GM18499 (cell line): ENCODE measurements at regions not wholly inside any gene's neighbourhood (a gene's known extent, or its start where the extent isn't known, plus 50 kb on each side); places are given as distances from the start of the nearest gene placed in this dataset.

ENCODE experiments used
- ATAC-seq: cut with Tn5 transposase; IDR thresholded peaks from one replicate; pipeline ENCODE4 v1.9.1; 2021; ENCODE audit warnings: moderate number of reproducible peaks; ENCODE audit not compliant: insufficient read depth, unreplicated experiment

- no peak for ATAC-seq
These were observed 88.4 kb upstream of the RSPO3 start for GRCh38 chr6:127030111-127030510.

DNA sequence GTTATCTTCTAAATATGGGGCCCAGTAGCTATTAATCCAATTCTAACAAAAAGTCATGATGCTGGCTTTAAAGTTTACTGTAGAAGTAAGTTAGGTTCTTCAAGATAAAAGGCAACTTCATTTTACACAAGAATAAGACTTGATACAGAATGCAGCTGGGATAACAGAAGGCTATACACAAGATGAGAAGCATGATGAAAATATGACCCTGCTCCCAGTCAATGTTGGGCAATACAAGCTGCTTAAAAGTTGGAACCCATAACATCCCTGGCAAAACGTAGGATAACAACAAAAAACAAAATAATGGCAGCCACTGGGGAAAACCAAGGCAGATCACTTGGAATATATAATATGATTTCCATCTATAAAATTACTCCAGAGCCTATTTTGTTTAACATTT lies 87.6 kb upstream of the RSPO3 start:
- no peak for ATAC-seq

DNA sequence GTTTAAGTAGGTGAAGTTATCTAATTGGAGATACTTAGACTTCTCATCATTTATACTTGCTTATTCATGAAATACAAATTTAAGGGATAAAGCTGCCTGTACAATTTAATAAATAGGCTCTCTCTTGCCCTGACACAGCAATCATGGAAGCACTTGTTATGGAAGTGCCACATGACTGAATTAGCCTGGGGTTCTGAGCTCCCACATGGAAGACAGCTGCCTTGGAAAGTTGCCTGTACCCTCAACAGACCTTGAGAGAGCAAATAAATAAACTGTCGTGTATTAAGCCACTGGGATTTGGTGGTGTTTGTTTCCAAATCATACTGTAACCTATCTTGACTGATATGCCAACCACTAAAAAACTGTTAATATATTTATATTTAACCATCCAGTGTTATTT lies 87.0 kb upstream of the RSPO3 start:
- ATAC-seq = no peak

DNA sequence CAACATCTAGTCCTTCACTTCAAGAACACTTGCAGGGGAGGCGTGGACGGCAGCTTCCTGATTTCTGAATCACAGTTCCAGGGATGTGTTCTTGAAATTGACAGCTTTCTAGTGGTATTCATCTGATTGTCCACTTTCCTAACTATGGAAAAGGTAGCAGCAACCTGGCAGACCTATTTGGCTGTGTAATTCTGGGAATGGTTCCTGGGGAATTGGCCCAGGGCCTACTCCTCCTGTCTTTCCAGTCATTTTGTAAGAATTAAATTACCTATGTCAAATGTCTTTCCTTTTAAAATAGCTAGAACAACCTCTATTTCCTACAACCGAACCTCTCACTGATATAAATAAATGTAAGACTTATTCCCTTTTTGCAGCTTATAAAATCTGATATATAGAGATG lies 85.5 kb upstream of the RSPO3 start:
- no peak for ATAC-seq

DNA sequence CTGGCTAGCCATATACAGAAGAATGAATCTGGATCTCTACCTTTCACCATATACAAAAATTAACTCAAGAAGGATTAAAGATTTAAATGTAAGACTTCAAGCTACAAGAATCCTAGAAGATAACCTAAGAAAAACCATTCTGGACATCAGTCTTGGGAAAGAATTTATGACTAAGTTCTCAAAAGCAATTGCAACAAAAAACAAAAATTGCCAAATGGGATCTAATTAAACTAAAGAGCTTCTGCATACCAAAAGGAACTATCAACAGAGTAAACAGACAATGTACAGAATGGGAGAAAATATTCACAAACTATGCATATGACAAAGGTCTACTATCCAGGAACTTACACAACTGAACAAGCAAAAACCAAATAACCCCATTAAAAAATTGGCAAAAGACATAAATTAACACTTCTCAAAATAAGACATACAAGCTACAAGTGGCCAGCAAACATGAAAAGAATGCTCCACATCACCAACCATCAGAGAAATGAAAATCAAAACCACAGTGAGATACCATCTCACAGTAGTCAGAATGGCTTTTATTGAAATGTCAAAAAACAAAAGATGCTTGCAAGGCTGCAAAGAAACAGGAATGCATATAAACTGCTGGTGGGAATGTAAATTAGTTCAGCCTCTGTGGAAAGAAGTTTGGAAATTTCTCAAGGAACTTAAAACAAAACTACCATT lies 66.8 kb upstream of the RSPO3 start:
- no peak for ATAC-seq

DNA sequence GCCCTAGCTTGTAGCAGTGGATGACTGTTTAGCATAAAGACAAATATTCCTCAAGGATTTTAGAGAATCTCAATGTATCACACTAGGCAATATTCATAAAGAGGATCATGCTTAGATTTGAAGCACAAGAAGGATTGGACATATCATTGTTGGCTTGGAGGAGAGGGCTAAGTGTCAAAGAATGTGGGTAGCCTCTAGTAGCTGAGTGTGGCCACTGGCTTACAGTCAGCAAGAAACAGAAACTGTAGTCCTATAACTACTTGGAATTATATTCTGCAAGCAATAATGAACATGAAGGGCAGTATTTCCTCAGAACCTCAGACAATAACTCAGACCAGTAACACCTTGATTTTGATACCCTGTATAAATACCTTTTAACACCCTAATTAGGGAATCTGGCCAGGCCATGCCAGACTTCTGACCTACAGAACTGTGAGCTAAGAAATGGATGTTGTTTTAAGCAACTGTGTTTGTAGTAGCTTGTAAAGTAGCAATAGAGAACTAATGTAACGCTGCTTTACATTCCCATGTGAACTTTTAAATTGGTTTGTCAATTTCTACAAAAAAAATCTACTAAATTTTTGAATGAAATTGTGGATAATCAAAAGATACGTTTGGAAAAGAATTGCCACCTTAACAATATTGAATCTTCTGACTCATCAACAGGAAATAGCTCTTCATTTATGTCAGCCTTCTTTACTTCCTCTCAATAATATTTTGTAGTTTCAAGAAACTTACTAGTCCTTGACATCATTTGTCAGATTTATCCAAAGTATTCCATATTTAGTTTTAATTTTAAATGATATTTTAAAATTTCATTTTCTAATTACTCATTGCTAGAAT lies 65.2 kb upstream of the RSPO3 start:
- ATAC-seq = no peak

DNA sequence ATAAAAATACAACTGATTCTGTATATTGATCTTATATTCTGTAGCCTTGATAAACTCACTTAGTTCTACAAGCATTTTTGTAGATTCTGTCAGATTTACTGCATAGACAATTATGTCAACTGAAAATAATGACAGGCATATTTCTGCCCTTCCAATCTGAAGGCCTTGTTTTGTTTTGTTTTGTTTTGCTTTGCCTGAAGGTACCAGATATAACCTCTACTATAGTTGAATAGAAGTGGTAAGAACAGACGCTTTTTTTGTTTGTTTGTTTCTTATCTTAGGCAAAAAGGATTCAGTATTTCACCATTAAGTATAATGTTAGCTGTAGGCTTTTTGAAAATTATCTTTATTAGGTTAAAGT lies 64.6 kb upstream of the RSPO3 start:
- no peak for ATAC-seq

DNA sequence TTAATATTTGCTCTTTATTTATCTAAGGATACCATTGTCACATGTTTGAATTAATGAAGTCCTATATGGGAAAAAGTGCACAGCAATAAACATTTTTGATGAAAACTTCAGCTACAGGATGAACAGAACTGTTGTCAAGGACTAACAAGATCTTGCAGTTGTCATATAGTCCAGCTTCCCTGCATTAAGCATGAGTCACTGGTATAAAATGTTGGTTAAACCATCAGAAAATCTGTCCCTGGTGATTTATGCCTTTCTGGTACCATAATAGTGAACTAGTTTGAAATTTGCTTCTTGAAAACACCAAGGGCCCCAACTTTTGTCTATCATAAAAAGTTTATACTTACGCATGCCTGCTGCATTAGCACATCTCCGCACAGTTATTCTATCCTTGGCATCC lies 60.4 kb upstream of the RSPO3 start:
- no peak for ATAC-seq

- ATAC-seq = no peak
These were observed 59.5 kb upstream of the RSPO3 start for GRCh38 chr6:127058936-127059335.
